ENCODE measurements at regions not wholly inside any gene's neighbourhood (a gene's known extent, or its start where the extent isn't known, plus 50 kb on each side); places are given as distances from the start of the nearest gene placed in this dataset.

DNA sequence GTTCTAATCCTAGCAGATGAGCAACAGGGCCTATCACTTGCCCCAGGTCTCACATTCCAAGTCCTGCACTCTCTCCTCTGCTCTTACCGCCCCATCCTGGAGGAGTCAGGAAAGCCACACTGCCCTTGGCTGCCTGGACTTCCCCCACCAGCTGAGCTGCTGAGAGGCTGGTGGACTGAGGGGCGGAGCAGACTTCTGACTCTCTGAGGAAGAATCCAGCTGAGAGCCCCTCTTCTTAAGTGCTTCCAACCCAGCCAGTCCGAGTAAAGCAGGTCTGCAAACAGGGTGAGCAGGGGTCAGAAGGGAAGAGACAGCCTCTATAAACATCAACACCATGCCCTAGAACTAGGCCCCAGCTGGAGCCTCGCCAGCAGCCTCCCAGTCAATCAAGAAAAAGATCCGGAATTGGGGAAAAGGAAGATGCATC is 92.4 kb upstream of the TMEM72 start:
- H3K9me3 Mint-ChIP-seq (ENCODE audit: unreplicated experiment), result no peaks in the 10 kb centered on the region
- no peaks in the 10 kb centered on the region for H3K36me3 Mint-ChIP-seq (ENCODE audit: unreplicated experiment)
- no peak for TF ChIP-seq CTCF (IDR thresholded peaks at IDR 0.05; ENCODE audit: partially characterized antibody, unreplicated experiment)
- no peak for DNase-seq
- no peak overlapping the region for H3K27ac Mint-ChIP-seq (ENCODE audit: unreplicated experiment)
- H3K4me1 Mint-ChIP-seq (ENCODE audit: low read depth, unreplicated experiment), result no peaks in the 10 kb centered on the region
- no peak overlapping the region for H3K4me3 Mint-ChIP-seq (ENCODE audit: unreplicated experiment)
- H3K27me3 Mint-ChIP-seq (ENCODE audit: unreplicated experiment), result peaks cover 2% of the 10 kb centered on the region

GRCh38 chr10:44820094-44820493 is 91.0 kb upstream of the TMEM72 start:
- Mint-ChIP-seq H3K36me3 (ENCODE audit: unreplicated experiment) (no peaks in the 10 kb centered on the region), H3K27me3 (ENCODE audit: unreplicated experiment) (peaks cover 2% of the 10 kb centered on the region), H3K4me1 (ENCODE audit: low read depth, unreplicated experiment) (no peaks in the 10 kb centered on the region), H3K4me3 (ENCODE audit: unreplicated experiment) (no peak overlapping the region), H3K9me3 (ENCODE audit: unreplicated experiment) (no peaks in the 10 kb centered on the region), H3K27ac (ENCODE audit: unreplicated experiment) (no peak overlapping the region)
- TF ChIP-seq CTCF (IDR thresholded peaks at IDR 0.05; ENCODE audit: partially characterized antibody, unreplicated experiment), result no peak
- no peak for DNase-seq

DNA sequence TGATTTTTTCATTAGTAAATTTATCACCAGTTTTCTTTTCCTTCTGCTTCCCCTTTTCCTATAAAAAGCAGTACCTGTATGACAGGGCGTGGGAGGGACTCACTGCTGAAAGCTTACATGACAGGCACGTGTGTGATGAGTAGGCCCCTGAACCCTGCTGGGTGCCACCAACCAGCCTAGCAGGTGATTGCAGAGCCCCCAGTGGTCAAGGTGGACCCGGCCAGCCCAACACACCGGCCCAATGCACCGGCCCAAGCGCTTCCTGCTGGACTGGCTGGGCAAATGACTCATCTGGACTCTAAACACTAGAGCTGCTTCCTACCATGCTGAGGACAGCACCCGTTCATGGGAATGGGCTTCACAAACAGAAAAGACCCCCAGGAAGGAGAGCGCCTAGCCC is 89.8 kb upstream of the TMEM72 start:
- Mint-ChIP-seq H3K4me1 (ENCODE audit: low read depth, unreplicated experiment) (no peaks in the 10 kb centered on the region), H3K9me3 (ENCODE audit: unreplicated experiment) (no peaks in the 10 kb centered on the region), H3K4me3 (ENCODE audit: unreplicated experiment) (no peak overlapping the region), H3K27me3 (ENCODE audit: unreplicated experiment) (peaks cover 2% of the 10 kb centered on the region), H3K36me3 (ENCODE audit: unreplicated experiment) (no peaks in the 10 kb centered on the region), H3K27ac (ENCODE audit: unreplicated experiment) (no peak overlapping the region)
- TF ChIP-seq CTCF (IDR thresholded peaks at IDR 0.05; ENCODE audit: partially characterized antibody, unreplicated experiment), result no peak
- no peak for DNase-seq

DNA sequence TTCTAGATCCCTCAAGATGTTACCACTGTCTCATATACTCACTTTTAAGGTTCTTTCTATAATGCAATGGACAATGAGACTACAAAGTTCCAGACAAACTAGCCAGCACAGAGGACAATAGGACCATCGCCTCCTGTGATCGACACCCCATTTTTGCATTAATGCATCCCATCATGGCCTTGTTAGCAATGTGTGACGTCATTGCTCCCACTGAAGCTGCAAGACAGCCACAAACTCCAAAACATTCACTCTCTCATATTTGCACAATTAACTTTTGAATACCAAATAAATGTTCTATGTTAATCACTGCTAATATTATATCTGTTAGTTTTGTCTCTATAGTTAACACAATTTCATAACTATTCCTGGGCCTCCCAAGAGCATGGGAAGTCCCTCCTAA is 88.8 kb upstream of the TMEM72 start:
- H3K4me1 Mint-ChIP-seq (ENCODE audit: low read depth, unreplicated experiment), result no peaks in the 10 kb centered on the region
- H3K9me3 Mint-ChIP-seq (ENCODE audit: unreplicated experiment), result no peaks in the 10 kb centered on the region
- no peak overlapping the region for H3K27ac Mint-ChIP-seq (ENCODE audit: unreplicated experiment)
- no peaks in the 10 kb centered on the region for H3K36me3 Mint-ChIP-seq (ENCODE audit: unreplicated experiment)
- no peak for TF ChIP-seq CTCF (IDR thresholded peaks at IDR 0.05; ENCODE audit: partially characterized antibody, unreplicated experiment)
- DNase-seq, result no peak
- H3K27me3 Mint-ChIP-seq (ENCODE audit: unreplicated experiment), result peaks cover 2% of the 10 kb centered on the region
- no peak overlapping the region for H3K4me3 Mint-ChIP-seq (ENCODE audit: unreplicated experiment)

DNA sequence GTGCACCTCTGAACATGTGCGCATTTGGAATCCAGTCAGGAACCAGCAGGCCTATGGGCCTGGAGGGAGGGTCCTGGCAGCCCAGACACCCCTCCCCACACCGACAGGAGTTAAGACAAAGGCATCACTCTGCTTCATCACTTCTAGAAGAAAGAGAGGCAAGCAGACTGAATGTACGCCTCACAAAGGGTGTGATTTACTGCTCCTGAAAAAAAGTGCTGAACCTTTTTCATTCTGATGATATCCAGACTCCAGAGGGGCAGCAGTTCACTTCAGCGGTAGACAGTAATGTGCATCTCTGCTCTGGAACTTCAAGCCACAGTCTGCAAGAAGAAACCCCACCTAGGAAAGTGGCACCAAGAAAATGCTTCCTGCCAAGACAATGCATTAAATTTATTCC is 88.2 kb upstream of the TMEM72 start:
- no peak for DNase-seq
- Mint-ChIP-seq H3K4me1 (ENCODE audit: low read depth, unreplicated experiment) (no peaks in the 10 kb centered on the region), H3K27ac (ENCODE audit: unreplicated experiment) (no peak overlapping the region), H3K9me3 (ENCODE audit: unreplicated experiment) (no peaks in the 10 kb centered on the region), H3K4me3 (ENCODE audit: unreplicated experiment) (no peak overlapping the region), H3K27me3 (ENCODE audit: unreplicated experiment) (no peaks in the 10 kb centered on the region), H3K36me3 (ENCODE audit: unreplicated experiment) (no peaks in the 10 kb centered on the region)
- TF ChIP-seq CTCF (IDR thresholded peaks at IDR 0.05; ENCODE audit: partially characterized antibody, unreplicated experiment), result no peak

Measured in glutamatergic neuron (in vitro differentiated cells).